HG03432 (cell line): ENCODE measurements at regions not wholly inside any gene's neighbourhood (a gene's known extent, or its start where the extent isn't known, plus 50 kb on each side); places are given as distances from the start of the nearest gene placed in this dataset.
"Not testable (repeated sequence)": the region's sequence is repeated elsewhere in the genome, so short reads cannot be mapped to it uniquely, and the experiment has no call there.

Source experiments
- ATAC-seq: cut with Tn5 transposase; IDR thresholded peaks from one replicate; pipeline ENCODE4 v1.9.1; 2021; ENCODE audit warnings: mild to moderate bottlenecking, moderate library complexity; ENCODE audit not compliant: unreplicated experiment

GRCh38 chr3:181974198-181974597 is 262.5 kb downstream of the SOX2 start:
- peak; percentile 63 for ATAC-seq

GRCh38 chr3:181976526-181976925 is 264.8 kb downstream of the SOX2 start:
- no peak for ATAC-seq

- ATAC-seq, result no peak
These were observed 273.7 kb downstream of the SOX2 start for GRCh38 chr3:181985386-181985785.

- no peak for ATAC-seq
These were observed 276.0 kb downstream of the SOX2 start for GRCh38 chr3:181987736-181988135.

GRCh38 chr3:181998828-181999227 is 287.1 kb downstream of the SOX2 start:
- no peak for ATAC-seq

GRCh38 chr3:181999314-181999713 is 287.6 kb downstream of the SOX2 start:
- ATAC-seq, result peak; percentile 94

GRCh38 chr3:182000447-182000846 is 288.7 kb downstream of the SOX2 start:
- no peak for ATAC-seq

GRCh38 chr3:182005219-182005618 is 293.5 kb downstream of the SOX2 start:
- no peak for ATAC-seq

GRCh38 chr3:182005701-182006100 is 294.0 kb downstream of the SOX2 start:
- ATAC-seq, result no peak

GRCh38 chr3:182006431-182006830 is 294.7 kb downstream of the SOX2 start:
- ATAC-seq, result no peak

GRCh38 chr3:182007441-182007840 is 295.7 kb downstream of the SOX2 start:
- ATAC-seq, result no peak

GRCh38 chr3:182018361-182018760 is 306.6 kb downstream of the SOX2 start:
- no peak for ATAC-seq

- no peak for ATAC-seq
These were observed 308.2 kb downstream of the SOX2 start for GRCh38 chr3:182019926-182020325.

GRCh38 chr3:182023843-182024242 is 312.1 kb downstream of the SOX2 start:
- ATAC-seq, result no peak

GRCh38 chr3:182027366-182027765 is 315.6 kb downstream of the SOX2 start:
- no peak for ATAC-seq

GRCh38 chr3:182028081-182028480 is 316.4 kb downstream of the SOX2 start:
- no peak for ATAC-seq

- not testable (repeated sequence) for ATAC-seq
These were observed 322.5 kb downstream of the SOX2 start for GRCh38 chr3:182034231-182034630.

GRCh38 chr3:182035324-182035723 is 323.6 kb downstream of the SOX2 start:
- no peak for ATAC-seq

GRCh38 chr3:182036382-182036781 is 324.7 kb downstream of the SOX2 start:
- ATAC-seq, result no peak

GRCh38 chr3:182041668-182042291 is 330.1 kb downstream of the SOX2 start:
- ATAC-seq, result no peak

- no peak for ATAC-seq
These were observed 334.0 kb downstream of the SOX2 start for GRCh38 chr3:182045736-182046135.

- ATAC-seq, result no peak
These were observed 334.5 kb downstream of the SOX2 start for GRCh38 chr3:182046166-182046764.

GRCh38 chr3:182050932-182051331 is 339.2 kb downstream of the SOX2 start:
- ATAC-seq, result no peak
